BJ (cell line): ENCODE measurements at regions not wholly inside any gene's neighbourhood (a gene's known extent, or its start where the extent isn't known, plus 50 kb on each side); places are given as distances from the start of the nearest gene placed in this dataset.
"Not testable (repeated sequence)": the region's sequence is repeated elsewhere in the genome, so short reads cannot be mapped to it uniquely, and the experiment has no call there.

Experiments
- CTCF ChIA-PET: fragments of 350-600 bp; formaldehyde crosslinking; extraction: SDS; loops from one replicate; lab custom pipeline; 2021; ENCODE audit warnings: antibody characterized with exemption, inconsistent platforms; lab: Yijun Ruan, JAX
- POLR2A ChIA-PET: fragments of 300-600 bp; sonication (Branson Sonifier 250); formaldehyde crosslinking; extraction: SDS; loops from one replicate; lab custom pipeline; 2021; ENCODE audit warnings: antibody characterized with exemption; lab: Charles Lee
- DNase-seq: peaks from one replicate; pipeline ENCODE4 v3.0.0-alpha.2; 2011; ENCODE audit warnings: low read depth
- H3K27me3 ChIP-seq: 2 replicates; pipeline ENCODE4 v1.6.0; 2011; ENCODE audit warnings: low read length; ENCODE audit not compliant: control insufficient read depth, insufficient read depth
- H3K36me3 ChIP-seq: 2 replicates; pipeline ENCODE4 v1.5.1; 2011; ENCODE audit warnings: low read length; ENCODE audit not compliant: control insufficient read depth, insufficient read depth
- H3K4me3 ChIP-seq: 2 replicates; pipeline ENCODE4 v1.5.1; 2011; ENCODE audit warnings: low read depth, mild to moderate bottlenecking, control low read depth, low read length
- TF ChIP-seq, protein P1 (sequence below): IDR thresholded peaks from 2 replicates; pipeline ENCODE4 v1.5.1; 2011; ENCODE audit warnings: low read depth, mild to moderate bottlenecking, control low read depth, inconsistent platforms, low read length, moderate library complexity; ENCODE audit not compliant: insufficient read depth

DNA sequence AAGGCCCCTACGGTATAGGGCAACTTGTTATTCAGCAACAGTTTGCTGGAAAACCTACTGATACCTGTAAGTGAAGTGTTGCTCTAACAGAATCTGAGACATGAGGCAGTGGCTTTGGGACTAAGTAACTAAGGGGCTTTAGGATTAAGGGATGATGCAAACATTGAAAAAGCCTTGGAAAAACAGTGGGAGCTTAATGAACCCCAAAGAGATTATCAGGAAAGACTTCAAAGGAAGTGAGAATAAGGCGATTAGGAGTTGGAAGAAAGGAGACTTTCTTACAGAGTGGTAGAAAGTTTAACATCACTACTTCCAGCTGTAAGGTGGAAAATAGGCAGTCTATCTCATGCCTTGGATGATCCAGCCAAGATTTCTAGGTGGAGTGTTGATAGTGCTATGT, 158.2 kb upstream of the TRIB2 start:
- ChIA-PET CTCF (no interaction called here), POLR2A (no interaction called here)
- H3K27me3 ChIP-seq, result no peaks in the 10 kb centered on the region
- H3K4me3 ChIP-seq, result no peak overlapping the region
- DNase-seq, result no peak
- H3K36me3 ChIP-seq, result no peaks in the 10 kb centered on the region
- TF ChIP-seq, protein P1, sequence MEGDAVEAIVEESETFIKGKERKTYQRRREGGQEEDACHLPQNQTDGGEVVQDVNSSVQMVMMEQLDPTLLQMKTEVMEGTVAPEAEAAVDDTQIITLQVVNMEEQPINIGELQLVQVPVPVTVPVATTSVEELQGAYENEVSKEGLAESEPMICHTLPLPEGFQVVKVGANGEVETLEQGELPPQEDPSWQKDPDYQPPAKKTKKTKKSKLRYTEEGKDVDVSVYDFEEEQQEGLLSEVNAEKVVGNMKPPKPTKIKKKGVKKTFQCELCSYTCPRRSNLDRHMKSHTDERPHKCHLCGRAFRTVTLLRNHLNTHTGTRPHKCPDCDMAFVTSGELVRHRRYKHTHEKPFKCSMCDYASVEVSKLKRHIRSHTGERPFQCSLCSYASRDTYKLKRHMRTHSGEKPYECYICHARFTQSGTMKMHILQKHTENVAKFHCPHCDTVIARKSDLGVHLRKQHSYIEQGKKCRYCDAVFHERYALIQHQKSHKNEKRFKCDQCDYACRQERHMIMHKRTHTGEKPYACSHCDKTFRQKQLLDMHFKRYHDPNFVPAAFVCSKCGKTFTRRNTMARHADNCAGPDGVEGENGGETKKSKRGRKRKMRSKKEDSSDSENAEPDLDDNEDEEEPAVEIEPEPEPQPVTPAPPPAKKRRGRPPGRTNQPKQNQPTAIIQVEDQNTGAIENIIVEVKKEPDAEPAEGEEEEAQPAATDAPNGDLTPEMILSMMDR, result no peak

DNA sequence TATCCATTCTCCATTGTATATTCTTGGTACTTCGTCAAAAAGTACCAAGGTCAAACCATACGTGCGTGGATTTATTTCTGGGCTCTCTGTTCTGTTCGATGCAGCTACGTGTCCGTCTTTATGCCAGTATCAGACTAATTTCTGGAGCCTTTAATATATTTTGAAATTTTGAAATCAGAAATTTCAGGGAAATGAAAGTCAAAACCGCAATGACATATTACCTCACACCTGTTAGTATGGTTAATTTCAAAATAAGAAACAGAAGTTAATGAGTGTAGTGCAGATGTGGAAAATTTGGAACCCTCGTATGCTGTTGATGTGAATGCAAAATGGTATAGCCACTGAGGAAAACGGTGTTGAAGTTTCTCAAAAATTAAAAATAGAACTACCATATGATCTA, 156.1 kb upstream of the TRIB2 start:
- POLR2A ChIA-PET, result no interaction called here

DNA sequence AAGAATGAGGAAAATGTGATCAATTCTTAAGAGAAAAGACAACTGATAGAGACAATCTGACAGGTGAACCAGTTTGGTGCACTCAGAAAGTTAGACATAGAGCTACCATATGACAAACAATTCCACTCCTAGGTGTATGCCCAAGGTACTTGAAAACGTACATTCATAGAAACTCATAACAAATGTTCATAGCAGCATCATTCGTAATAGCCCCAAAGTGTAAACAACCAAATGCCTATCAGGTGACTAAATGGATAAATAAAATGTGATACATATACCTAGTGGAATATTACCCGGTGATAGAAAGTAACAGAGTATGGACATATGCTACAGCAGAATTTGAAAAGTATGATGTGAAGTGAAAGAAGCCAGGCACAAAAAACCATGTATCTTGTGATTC, 149.3 kb upstream of the TRIB2 start:
- POLR2A ChIA-PET, result no interaction called here
- CTCF ChIA-PET, result no interaction called here
- H3K27me3 ChIP-seq, result no peaks in the 10 kb centered on the region; the same call in 1 of the 2 replicates
- no peak for DNase-seq
- H3K4me3 ChIP-seq, result no peak overlapping the region
- no peaks in the 10 kb centered on the region for H3K36me3 ChIP-seq
- TF ChIP-seq, protein P1, result no peak

More for the DNA sequence above, 156.1 kb upstream of the TRIB2 start:
- TF ChIP-seq, protein P1, result no peak
- CTCF ChIA-PET, result no interaction called here
- Histone ChIP-seq H3K36me3 (no peaks in the 10 kb centered on the region), H3K27me3 (no peaks in the 10 kb centered on the region; the same call in 1 of the 2 replicates), H3K4me3 (no peak overlapping the region)
- no peak for DNase-seq

DNA sequence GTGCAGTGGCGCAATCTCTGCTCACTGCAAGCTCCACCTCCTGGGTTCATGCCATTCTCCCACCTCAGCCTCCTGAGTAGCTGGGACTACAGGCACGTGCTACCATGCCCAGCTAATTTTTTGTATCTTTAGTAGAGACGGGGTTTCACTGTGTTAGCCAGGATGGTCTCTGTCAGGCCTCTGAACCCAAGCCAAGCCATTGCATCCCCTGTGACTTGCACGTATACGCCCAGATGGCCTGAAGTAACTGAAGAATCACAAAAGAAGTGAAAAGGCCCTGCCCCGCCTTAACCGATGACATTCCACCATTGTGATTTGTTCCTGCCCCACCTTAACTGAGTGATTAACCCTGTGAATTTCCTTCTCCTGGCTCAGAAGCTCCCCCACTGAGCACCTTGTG, 147.2 kb upstream of the TRIB2 start:
- DNase-seq, H3K36me3 ChIP-seq, H3K4me3 ChIP-seq, CTCF ChIA-PET, H3K27me3 ChIP-seq, POLR2A ChIA-PET: not testable (repeated sequence)

DNA sequence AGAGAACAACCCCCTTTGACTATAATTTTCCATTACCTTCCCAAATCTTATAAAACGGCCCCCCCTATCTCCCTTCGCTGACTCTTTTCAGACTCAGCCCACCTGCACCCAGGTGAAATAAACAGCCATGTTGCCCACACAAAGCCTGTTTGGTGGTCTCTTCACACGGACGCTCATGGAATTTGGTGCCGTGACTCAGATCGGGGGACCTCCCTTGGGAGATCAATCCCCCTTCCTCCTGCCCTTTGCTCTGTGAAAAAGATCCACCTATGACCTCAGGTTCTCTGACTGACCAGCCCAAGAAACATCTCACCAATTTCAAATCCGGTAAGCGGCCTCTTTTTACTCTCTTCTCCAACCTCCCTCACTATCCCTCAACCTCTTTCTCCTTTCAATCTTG, 146.8 kb upstream of the TRIB2 start:
- H3K27me3 ChIP-seq, CTCF ChIA-PET, POLR2A ChIA-PET, H3K4me3 ChIP-seq, H3K36me3 ChIP-seq, DNase-seq: not testable (repeated sequence)

DNA sequence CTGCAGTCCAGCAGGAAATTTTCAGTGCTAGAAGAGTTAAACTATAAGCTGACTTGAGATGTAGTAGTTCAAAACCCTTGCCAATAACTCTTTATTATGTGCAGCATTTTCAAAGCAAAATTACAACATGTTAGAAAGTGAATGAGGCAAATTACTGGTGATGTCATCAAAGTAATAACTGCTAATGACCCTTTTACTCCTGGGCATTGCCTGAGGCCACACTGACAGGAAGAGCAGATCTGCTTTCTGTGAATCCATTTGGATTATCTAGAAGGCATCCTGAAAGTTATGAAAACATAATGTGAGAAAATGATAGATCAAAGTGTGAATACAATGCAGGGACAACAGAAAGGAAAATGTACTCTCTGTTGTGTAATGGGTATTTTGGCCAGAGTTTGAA, 139.6 kb upstream of the TRIB2 start:
- H3K27me3 ChIP-seq, result 0 out of 2 replicates have a peak, but pooled peaks cover 2% of the 10 kb centered on the region
- DNase-seq, result no peak
- no peaks in the 10 kb centered on the region for H3K36me3 ChIP-seq
- ChIA-PET POLR2A (no interaction called here), CTCF (interaction anchor here (0.9 kb wide), 1 partner anchor 13 kb away, joined by 3 read pairs; no protein-coding TSS in a partner anchor)
- H3K4me3 ChIP-seq, result no peak overlapping the region
- TF ChIP-seq, protein P1, result no peak
